ENCODE measurements at regions not wholly inside any gene's neighbourhood (a gene's known extent, or its start where the extent isn't known, plus 50 kb on each side); places are given as distances from the start of the nearest gene placed in this dataset.
A peak's percentile ranks its signal among the peaks of the same experiment; 100 is the strongest.

- Histone ChIP-seq H3K4me1 (ENCODE audit: insufficient read depth, low read length, poor library complexity, severe bottlenecking) (peaks cover 11% of the 10 kb centered on the region), H3K27ac (ENCODE audit: low read depth, low read length, poor library complexity, severe bottlenecking) (peak overlapping the region; percentile 72), H3K4me3 (ENCODE audit: low read depth, low read length, poor library complexity, severe bottlenecking) (no peak overlapping the region), H3K27me3 (replicated peaks; ENCODE audit: insufficient read depth, low read depth, low read length, poor library complexity) (no peaks in the 10 kb centered on the region), H3K36me3 (ENCODE audit: insufficient read depth, low read length, poor library complexity, severe bottlenecking) (no peaks in the 10 kb centered on the region), H3K9me3 (ENCODE audit: low read depth, low read length, poor library complexity, severe bottlenecking) (no peaks in the 10 kb centered on the region)
- POLR2A ChIA-PET (ENCODE audit: low non-redundant PET) = no interaction called here
- BruUV-seq (replicated peaks) = no TSS peak
- no peak for TF ChIP-seq EZH2 (IDR thresholded peaks at IDR 0.05; ENCODE audit: borderline replicate concordance, low read depth, low read length, poor library complexity, severe bottlenecking)
- TF ChIP-seq CTCF (conservative IDR thresholded peaks at IDR 0.05; ENCODE audit: low read depth, low read length) = no peak
- DNase-seq (ENCODE audit: low spot score) = no peak
- CTCF ChIA-PET = no interaction called here
- intact Hi-C loops (cut with micrococcal nuclease; ENCODE audit: unreplicated experiment) = no loop called here
Observed at GRCh38 chr5:57842364-57843058, 359.9 kb upstream of the ACTBL2 start.

GRCh38 chr5:57841676-57842363 is 359.2 kb upstream of the ACTBL2 start:
- no peak for TF ChIP-seq CTCF (conservative IDR thresholded peaks at IDR 0.05; ENCODE audit: low read depth, low read length)
- no peak for TF ChIP-seq EZH2 (IDR thresholded peaks at IDR 0.05; ENCODE audit: borderline replicate concordance, low read depth, low read length, poor library complexity, severe bottlenecking)
- no peaks in the 10 kb centered on the region for H3K9me3 ChIP-seq (ENCODE audit: low read depth, low read length, poor library complexity, severe bottlenecking)
- peaks cover 11% of the 10 kb centered on the region for H3K4me1 ChIP-seq (ENCODE audit: insufficient read depth, low read length, poor library complexity, severe bottlenecking)
- ChIA-PET POLR2A (ENCODE audit: low non-redundant PET) (no interaction called here), CTCF (interaction anchor here (0.7 kb wide), 1 partner anchor 62 kb away, joined by 3 read pairs; no protein-coding TSS in a partner anchor)
- H3K4me3 ChIP-seq (ENCODE audit: low read depth, low read length, poor library complexity, severe bottlenecking) = no peak overlapping the region
- intact Hi-C loops (cut with micrococcal nuclease; ENCODE audit: unreplicated experiment) = no loop called here
- no peaks in the 10 kb centered on the region for H3K27me3 ChIP-seq (replicated peaks; ENCODE audit: insufficient read depth, low read depth, low read length, poor library complexity)
- H3K36me3 ChIP-seq (ENCODE audit: insufficient read depth, low read length, poor library complexity, severe bottlenecking) = no peaks in the 10 kb centered on the region
- no TSS peak for BruUV-seq (replicated peaks)
- peak overlapping the region; percentile 72 for H3K27ac ChIP-seq (ENCODE audit: low read depth, low read length, poor library complexity, severe bottlenecking)
- DNase-seq (ENCODE audit: low spot score) = peak; percentile 86

DNA sequence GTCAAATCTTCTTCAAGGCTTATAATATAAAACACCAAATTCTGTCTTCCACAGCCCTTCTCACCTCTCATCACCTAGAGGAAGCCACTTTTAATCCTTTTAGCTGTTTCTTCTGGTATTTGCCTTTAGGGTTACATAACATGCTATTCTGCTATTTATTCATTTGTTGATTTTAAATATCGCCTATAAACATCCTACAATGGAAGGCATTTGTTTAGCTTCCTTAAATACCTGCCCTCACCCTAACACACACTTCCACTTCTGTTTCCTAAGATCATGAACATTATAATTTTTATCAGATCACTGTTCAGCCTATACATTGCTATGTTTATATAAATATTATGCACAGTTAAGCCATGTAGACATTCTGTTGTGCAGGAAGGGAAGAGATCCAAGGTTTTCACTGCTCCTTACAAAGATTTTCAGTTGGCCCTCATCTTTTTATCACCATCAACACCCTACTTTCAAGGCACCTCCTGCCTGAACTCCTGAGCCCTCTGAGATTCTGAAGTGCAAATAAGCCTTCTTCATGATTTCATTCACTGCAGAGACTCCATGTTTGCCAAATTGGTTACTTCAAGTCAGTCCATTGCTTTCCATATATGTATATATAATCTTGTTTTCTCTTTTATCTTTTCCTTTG is 356.9 kb upstream of the ACTBL2 start:
- no peak for TF ChIP-seq EZH2 (IDR thresholded peaks at IDR 0.05; ENCODE audit: borderline replicate concordance, low read depth, low read length, poor library complexity, severe bottlenecking)
- no peak for TF ChIP-seq CTCF (conservative IDR thresholded peaks at IDR 0.05; ENCODE audit: low read depth, low read length)
- Histone ChIP-seq H3K27me3 (replicated peaks; ENCODE audit: insufficient read depth, low read depth, low read length, poor library complexity) (no peaks in the 10 kb centered on the region), H3K9me3 (ENCODE audit: low read depth, low read length, poor library complexity, severe bottlenecking) (no peaks in the 10 kb centered on the region), H3K27ac (ENCODE audit: low read depth, low read length, poor library complexity, severe bottlenecking) (no peak overlapping the region), H3K4me3 (ENCODE audit: low read depth, low read length, poor library complexity, severe bottlenecking) (no peak overlapping the region), H3K36me3 (ENCODE audit: insufficient read depth, low read length, poor library complexity, severe bottlenecking) (no peaks in the 10 kb centered on the region), H3K4me1 (ENCODE audit: insufficient read depth, low read length, poor library complexity, severe bottlenecking) (peaks cover 11% of the 10 kb centered on the region)
- POLR2A ChIA-PET (ENCODE audit: low non-redundant PET) = no interaction called here
- BruUV-seq (replicated peaks) = no TSS peak
- DNase-seq (ENCODE audit: low spot score) = no peak
- intact Hi-C loops (cut with micrococcal nuclease; ENCODE audit: unreplicated experiment) = no loop called here
- CTCF ChIA-PET = no interaction called here
